ENCODE measurements at regions not wholly inside any gene's neighbourhood (a gene's known extent, or its start where the extent isn't known, plus 50 kb on each side); places are given as distances from the start of the nearest gene placed in this dataset.

GRCh38 chr9:108612513-108612912, 243.3 kb downstream of the ACTL7B start:
- Histone ChIP-seq H3K4me3 (no peak overlapping the region), H3K9me3 (no peaks in the 10 kb centered on the region), H3K36me3 (no peaks in the 10 kb centered on the region), H3K27ac (no peak overlapping the region), H3K27me3 (peaks cover 0 to 3% (median 0%) of the 10 kb centered on the region in 7 donors), H3K4me1 (no peaks in the 10 kb centered on the region)
- ATAC-seq (no peak), DNase-seq (no peak)
- WGBS, 2 donors = 76 to 85% methylated on average over 2 of the region's 2 CpGs
- intact Hi-C loops (cut with DNase I) = no loop called here
- TF ChIP-seq CTCF (IDR thresholded peaks at IDR 0.05) = no peak

- H3K27ac ChIP-seq = no peak overlapping the region
- H3K4me1 ChIP-seq = no peaks in the 10 kb centered on the region
- H3K27me3 ChIP-seq = peaks cover 0 to 3% (median 0%) of the 10 kb centered on the region in 7 donors
- H3K36me3 ChIP-seq = no peaks in the 10 kb centered on the region
- 35 to 40% methylated on average over 2 of the region's 2 CpGs for WGBS, 2 donors
- intact Hi-C loops (cut with DNase I) = no loop called here
- H3K4me3 ChIP-seq = no peak overlapping the region
- no peaks in the 10 kb centered on the region for H3K9me3 ChIP-seq
- no peak for TF ChIP-seq CTCF (IDR thresholded peaks at IDR 0.05)
- ATAC-seq (no peak), DNase-seq (no peak)
Observed at GRCh38 chr9:108609897-108610253, 245.9 kb downstream of the ACTL7B start.

- 45 to 47% methylated on average over 4 of the region's 4 CpGs for WGBS, 2 donors
- intact Hi-C loops (cut with DNase I) = no loop called here
- no peak for ATAC-seq
Observed at GRCh38 chr9:108609227-108609896, 246.4 kb downstream of the ACTL7B start.

GRCh38 chr9:108607607-108608006, 248.2 kb downstream of the ACTL7B start:
- Histone ChIP-seq H3K27ac (no peak overlapping the region), H3K9me3 (no peaks in the 10 kb centered on the region), H3K27me3 (peaks cover 0 to 3% (median 0%) of the 10 kb centered on the region in 7 donors), H3K36me3 (no peaks in the 10 kb centered on the region), H3K4me1 (peaks cover 0 to 5% (median 0%) of the 10 kb centered on the region in 9 donors), H3K4me3 (no peak overlapping the region)
- no peak for TF ChIP-seq CTCF (IDR thresholded peaks at IDR 0.05)
- DNase-seq (no peak), ATAC-seq (no peak)
- intact Hi-C loops (cut with DNase I) = no loop called here
- 77 to 78% methylated on average over 4 of the region's 4 CpGs for WGBS, 2 donors

More at GRCh38 chr9:108609227-108609896, 246.4 kb downstream of the ACTL7B start:
- no peak overlapping the region for H3K27ac ChIP-seq
- peaks cover 0 to 3% (median 0%) of the 10 kb centered on the region in 7 donors for H3K27me3 ChIP-seq
- no peaks in the 10 kb centered on the region for H3K9me3 ChIP-seq
- no peak for TF ChIP-seq CTCF (IDR thresholded peaks at IDR 0.05)
- no peak overlapping the region for H3K4me3 ChIP-seq
- no peaks in the 10 kb centered on the region for H3K4me1 ChIP-seq
- DNase-seq = no peak
- H3K36me3 ChIP-seq = no peaks in the 10 kb centered on the region

All from heart right ventricle (tissue), 16 donors.